ENCODE measurements at regions not wholly inside any gene's neighbourhood (a gene's known extent, or its start where the extent isn't known, plus 50 kb on each side); places are given as distances from the start of the nearest gene placed in this dataset.

DNA sequence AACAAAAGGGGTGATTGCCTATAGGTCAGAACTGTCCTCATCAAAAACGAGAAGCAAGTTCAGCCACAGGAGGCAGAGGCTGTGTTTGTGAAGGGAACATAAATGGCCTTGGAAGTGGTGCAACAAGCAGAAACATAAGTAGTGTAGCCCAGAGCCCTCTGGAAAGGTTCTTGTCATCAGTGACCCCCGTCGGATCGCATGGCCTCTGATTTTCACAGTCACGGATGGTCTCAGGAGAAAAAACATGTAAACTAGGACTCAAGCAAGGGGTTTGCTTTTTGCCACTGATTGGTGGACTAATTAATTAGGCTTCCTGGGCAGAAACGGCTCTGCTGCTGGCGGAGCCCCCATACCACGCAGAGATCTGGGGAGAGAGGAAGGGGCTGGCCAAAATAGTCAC lies 496.5 kb upstream of the MKI67 start:
- Histone ChIP-seq H3K27ac (ENCODE audit: low read depth in 1 of 2, low read length in 2 of 2) (no peak overlapping the region), H3K4me1 (ENCODE audit: control insufficient read depth in 4 of 4, insufficient read depth in 4 of 4, low read length in 3 of 4) (no peaks in the 10 kb centered on the region), H3K9ac (ENCODE audit: low read depth in 1 of 2, low read length in 2 of 2) (no peak overlapping the region), H3K4me3 (ENCODE audit: low read depth in 1 of 3, low read length in 3 of 3) (no peak overlapping the region), H3K36me3 (ENCODE audit: control insufficient read depth in 4 of 4, insufficient read depth in 3 of 4, low read depth in 1 of 4, low read length in 3 of 4) (no peaks in the 10 kb centered on the region), H3K9me3 (ENCODE audit: control insufficient read depth in 4 of 4, low read length in 3 of 4) (no peaks in the 10 kb centered on the region), H3K27me3 (ENCODE audit: control insufficient read depth in 4 of 4, insufficient read depth in 4 of 4, low read length in 3 of 4) (peaks cover 0 to 2% (median 0%) of the 10 kb centered on the region in 4 donors)
- WGBS: 88% methylated on average over 8 of the region's 8 CpGs
- no peak for DNase-seq (ENCODE audit: low spot score)
- no peak for TF ChIP-seq JUND (IDR thresholded peaks at IDR 0.05)
- TF ChIP-seq, protein P1, sequence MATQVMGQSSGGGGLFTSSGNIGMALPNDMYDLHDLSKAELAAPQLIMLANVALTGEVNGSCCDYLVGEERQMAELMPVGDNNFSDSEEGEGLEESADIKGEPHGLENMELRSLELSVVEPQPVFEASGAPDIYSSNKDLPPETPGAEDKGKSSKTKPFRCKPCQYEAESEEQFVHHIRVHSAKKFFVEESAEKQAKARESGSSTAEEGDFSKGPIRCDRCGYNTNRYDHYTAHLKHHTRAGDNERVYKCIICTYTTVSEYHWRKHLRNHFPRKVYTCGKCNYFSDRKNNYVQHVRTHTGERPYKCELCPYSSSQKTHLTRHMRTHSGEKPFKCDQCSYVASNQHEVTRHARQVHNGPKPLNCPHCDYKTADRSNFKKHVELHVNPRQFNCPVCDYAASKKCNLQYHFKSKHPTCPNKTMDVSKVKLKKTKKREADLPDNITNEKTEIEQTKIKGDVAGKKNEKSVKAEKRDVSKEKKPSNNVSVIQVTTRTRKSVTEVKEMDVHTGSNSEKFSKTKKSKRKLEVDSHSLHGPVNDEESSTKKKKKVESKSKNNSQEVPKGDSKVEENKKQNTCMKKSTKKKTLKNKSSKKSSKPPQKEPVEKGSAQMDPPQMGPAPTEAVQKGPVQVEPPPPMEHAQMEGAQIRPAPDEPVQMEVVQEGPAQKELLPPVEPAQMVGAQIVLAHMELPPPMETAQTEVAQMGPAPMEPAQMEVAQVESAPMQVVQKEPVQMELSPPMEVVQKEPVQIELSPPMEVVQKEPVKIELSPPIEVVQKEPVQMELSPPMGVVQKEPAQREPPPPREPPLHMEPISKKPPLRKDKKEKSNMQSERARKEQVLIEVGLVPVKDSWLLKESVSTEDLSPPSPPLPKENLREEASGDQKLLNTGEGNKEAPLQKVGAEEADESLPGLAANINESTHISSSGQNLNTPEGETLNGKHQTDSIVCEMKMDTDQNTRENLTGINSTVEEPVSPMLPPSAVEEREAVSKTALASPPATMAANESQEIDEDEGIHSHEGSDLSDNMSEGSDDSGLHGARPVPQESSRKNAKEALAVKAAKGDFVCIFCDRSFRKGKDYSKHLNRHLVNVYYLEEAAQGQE (IDR thresholded peaks at IDR 0.05): no peak
- TF ChIP-seq NR2F2 (IDR thresholded peaks at IDR 0.05): no peak
- TF ChIP-seq HNF4A (conservative IDR thresholded peaks at IDR 0.05): no peak
- TF ChIP-seq EGR1 (IDR thresholded peaks at IDR 0.05; ENCODE audit: low read depth in 2 of 2): no peak
- TF ChIP-seq GABPA (IDR thresholded peaks at IDR 0.05 in 1 of 2, conservative IDR thresholded peaks at IDR 0.05 in 1 of 2): no peak
- no peak for TF ChIP-seq ZBTB33 (IDR thresholded peaks at IDR 0.05)
- no peak for TF ChIP-seq FOXA1 (IDR thresholded peaks at IDR 0.05)
- no peak for TF ChIP-seq ATF3 (IDR thresholded peaks at IDR 0.05)
- TF ChIP-seq FOXA2 (IDR thresholded peaks at IDR 0.05): no peak
- TF ChIP-seq RAD21 (IDR thresholded peaks at IDR 0.05): no peak
- TF ChIP-seq RXRA (IDR thresholded peaks at IDR 0.05): no peak
- TF ChIP-seq HNF4G (IDR thresholded peaks at IDR 0.05): no peak
- no peak for TF ChIP-seq CTCF (IDR thresholded peaks at IDR 0.05; ENCODE audit: low read depth, low read length, missing input control)

DNA sequence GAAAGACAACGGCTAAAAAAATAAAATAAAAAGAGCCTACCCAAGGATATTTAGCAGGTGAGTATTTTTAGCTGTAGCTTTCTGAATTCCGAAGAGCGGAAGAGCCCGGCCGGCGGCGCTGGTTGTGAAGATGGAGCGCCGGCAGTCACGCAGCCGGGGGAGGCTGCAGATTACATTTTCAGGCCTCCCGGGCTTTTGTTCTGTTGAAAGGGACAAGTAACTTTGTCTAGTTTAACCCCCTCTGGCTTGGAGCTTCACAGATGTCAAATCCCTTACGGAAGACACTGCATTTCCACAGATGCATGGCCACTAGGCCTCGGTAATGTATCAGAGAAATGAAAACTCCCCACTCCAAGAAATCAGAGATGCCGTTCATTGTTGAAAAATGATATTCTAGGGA lies 497.6 kb upstream of the MKI67 start:
- Histone ChIP-seq H3K4me1 (ENCODE audit: control insufficient read depth in 4 of 4, insufficient read depth in 4 of 4, low read length in 3 of 4) (no peaks in the 10 kb centered on the region), H3K36me3 (ENCODE audit: control insufficient read depth in 4 of 4, insufficient read depth in 3 of 4, low read depth in 1 of 4, low read length in 3 of 4) (no peaks in the 10 kb centered on the region), H3K9ac (ENCODE audit: low read depth in 1 of 2, low read length in 2 of 2) (no peak overlapping the region), H3K4me3 (ENCODE audit: low read depth in 1 of 3, low read length in 3 of 3) (no peak overlapping the region), H3K27me3 (ENCODE audit: control insufficient read depth in 4 of 4, insufficient read depth in 4 of 4, low read length in 3 of 4) (peaks cover 0 to 2% (median 0%) of the 10 kb centered on the region in 4 donors), H3K9me3 (ENCODE audit: control insufficient read depth in 4 of 4, low read length in 3 of 4) (no peaks in the 10 kb centered on the region), H3K27ac (ENCODE audit: low read depth in 1 of 2, low read length in 2 of 2) (no peak overlapping the region)
- no peak for DNase-seq (ENCODE audit: low spot score)
- WGBS: 89% methylated on average over 15 of the region's 15 CpGs
- TF ChIP-seq GABPA (IDR thresholded peaks at IDR 0.05 in 1 of 2, conservative IDR thresholded peaks at IDR 0.05 in 1 of 2): no peak
- TF ChIP-seq EGR1 (IDR thresholded peaks at IDR 0.05; ENCODE audit: low read depth in 2 of 2): no peak
- TF ChIP-seq HNF4A (conservative IDR thresholded peaks at IDR 0.05): no peak
- no peak for TF ChIP-seq FOXA1 (IDR thresholded peaks at IDR 0.05)
- no peak for TF ChIP-seq FOXA2 (IDR thresholded peaks at IDR 0.05)
- no peak for TF ChIP-seq RXRA (IDR thresholded peaks at IDR 0.05)
- no peak for TF ChIP-seq RAD21 (IDR thresholded peaks at IDR 0.05)
- no peak for TF ChIP-seq YY1 (IDR thresholded peaks at IDR 0.05)
- TF ChIP-seq, protein P2, sequence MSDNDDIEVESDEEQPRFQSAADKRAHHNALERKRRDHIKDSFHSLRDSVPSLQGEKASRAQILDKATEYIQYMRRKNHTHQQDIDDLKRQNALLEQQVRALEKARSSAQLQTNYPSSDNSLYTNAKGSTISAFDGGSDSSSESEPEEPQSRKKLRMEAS (IDR thresholded peaks at IDR 0.05): no peak
- TF ChIP-seq HNF4G (IDR thresholded peaks at IDR 0.05): no peak
- no peak for TF ChIP-seq NR2F2 (IDR thresholded peaks at IDR 0.05)
- TF ChIP-seq TAF1 (conservative IDR thresholded peaks at IDR 0.05): no peak
- TF ChIP-seq, protein P1 (IDR thresholded peaks at IDR 0.05): no peak
- TF ChIP-seq ATF3 (IDR thresholded peaks at IDR 0.05): no peak
- no peak for TF ChIP-seq JUND (IDR thresholded peaks at IDR 0.05)
- TF ChIP-seq SP1 (IDR thresholded peaks at IDR 0.05): no peak

Measured in liver (tissue), 8 donors.